B cell (primary cell): ENCODE measurements at regions not wholly inside any gene's neighbourhood (a gene's known extent, or its start where the extent isn't known, plus 50 kb on each side); places are given as distances from the start of the nearest gene placed in this dataset.

Experiments used
- ATAC-seq: fragments of 200-7000 bp; cut with Tn5 transposase; one replicate; pipeline ENCODE4 v1.10.0; 2021; ENCODE audit warnings: low read depth, mild to moderate bottlenecking, moderate number of reproducible peaks, moderate library complexity
- CTCF ChIA-PET: fragments of 350-600 bp; sonication (Branson Sonifier 250); formaldehyde crosslinking; loops from one replicate; lab custom pipeline; 2021; ENCODE audit warnings: antibody characterized with exemption, inconsistent platforms; lab: Charles Lee
- POLR2A ChIA-PET: fragments of 350-600 bp; sonication (Branson Sonifier 250); formaldehyde crosslinking; loops from one replicate; lab custom pipeline; 2021; ENCODE audit warnings: antibody characterized with exemption; lab: Charles Lee
- DNase-seq: peaks from one replicate; pipeline ENCODE4 v3.0.0; 2013
- H2AFZ ChIP-seq: 2 replicates; pipeline ENCODE4 v1.6.1; 2012; ENCODE audit warnings: mild to moderate bottlenecking, low read depth, low read length; ENCODE audit not compliant: insufficient read depth, poor library complexity, severe bottlenecking
- H3K27ac ChIP-seq, 2 donors: 1 replicate in 1 of 2; 2 replicates in 1 of 2; pipeline ENCODE4 v1.5.1; 2012 to 2013; ENCODE audit warnings: low read length in 2 of 2, mild to moderate bottlenecking in 2 of 2, moderate library complexity in 1 of 2
- H3K27me3 ChIP-seq, 4 experiments: fragments of 200-600 bp in 1 of 4; sonication (generic) in 1 of 4; replicated peaks in 1 of 4; 1 replicate in 2 of 4; 2 replicates in 2 of 4; pipeline versions ENCODE4 v1.6.1 to v1.7.0; 2013 to 2016; ENCODE audit warnings: low read length in 3 of 4, mild to moderate bottlenecking in 2 of 4, mixed read lengths in 1 of 4, moderate library complexity in 1 of 4; ENCODE audit not compliant: insufficient read depth in 4 of 4, control insufficient read depth in 3 of 4; ENCODE audit errors: control extremely low read depth in 1 of 4
- H3K36me3 ChIP-seq, 2 experiments: replicated peaks in 1 of 2; 1 replicate in 1 of 2; 2 replicates in 1 of 2; pipeline versions ENCODE4 v1.6.1 to v1.7.1; 2013; ENCODE audit warnings: low read length in 1 of 2; ENCODE audit not compliant: insufficient read depth in 2 of 2, control insufficient read depth in 1 of 2; ENCODE audit errors: control extremely low read depth in 1 of 2, extremely low read depth in 1 of 2
- H3K4me1 ChIP-seq, 2 donors: fragments of 200-600 bp in 1 of 2; sonication (generic) in 1 of 2; 1 replicate in 1 of 2; 2 replicates in 1 of 2; pipeline versions ENCODE4 v1.5.1 to v1.6.1; 2013 to 2017; ENCODE audit warnings: low read length in 2 of 2; ENCODE audit not compliant: control insufficient read depth in 2 of 2, insufficient read depth in 2 of 2
- H3K4me2 ChIP-seq: replicated peaks from 2 replicates; pipeline ENCODE3; 2012; ENCODE audit warnings: mild to moderate bottlenecking, low read depth, low read length; ENCODE audit not compliant: poor library complexity, severe bottlenecking
- H3K4me3 ChIP-seq, 5 experiments: fragments of 200-600 bp in 1 of 5; sonication (generic) in 1 of 5; 1 replicate in 3 of 5; 2 replicates in 2 of 5; pipeline versions ENCODE4 v1.5.1 to v1.7.0; 2011 to 2016; ENCODE audit warnings: low read length in 4 of 5, mild to moderate bottlenecking in 4 of 5, low read depth in 2 of 5, control low read depth in 1 of 5, moderate library complexity in 1 of 5; ENCODE audit not compliant: insufficient read depth in 1 of 5; ENCODE audit errors: control extremely low read depth in 1 of 5, extremely low read depth in 1 of 5
- H3K79me2 ChIP-seq: fragments of 200-600 bp; sonication (generic); one replicate; pipeline ENCODE4 v1.6.0; 2016; ENCODE audit warnings: low read length; ENCODE audit not compliant: control insufficient read depth, insufficient read depth
- H3K9ac ChIP-seq: fragments of 200-600 bp; sonication (generic); 2 replicates; pipeline ENCODE4 v1.6.1; 2017; ENCODE audit warnings: mild to moderate bottlenecking, low read length, moderate library complexity
- H3K9me3 ChIP-seq, 3 donors: one replicate each; pipeline versions ENCODE4 v1.6.1 to v1.7.1; 2013; ENCODE audit warnings: low read length in 2 of 3; ENCODE audit not compliant: control insufficient read depth in 2 of 3, insufficient read depth in 1 of 3; ENCODE audit errors: control extremely low read depth in 1 of 3
- H4K20me1 ChIP-seq: 2 replicates; pipeline ENCODE4 v1.6.0; 2012; ENCODE audit warnings: mild to moderate bottlenecking, low read length; ENCODE audit not compliant: insufficient read depth, control insufficient read depth, poor library complexity, severe bottlenecking
- H3K27ac Mint-ChIP-seq: one replicate; pipeline ENCODE4 v1.8.0; 2021; ENCODE audit warnings: mixed read lengths
- H3K27me3 Mint-ChIP-seq: one replicate; pipeline ENCODE4 v1.8.0; 2021; ENCODE audit warnings: mixed read lengths
- H3K4me1 Mint-ChIP-seq: one replicate; pipeline ENCODE4 v1.8.0; 2021; ENCODE audit warnings: mixed read lengths
- H3K4me3 Mint-ChIP-seq: one replicate; pipeline ENCODE4 v1.8.0; 2021; ENCODE audit warnings: mixed read lengths
- H3K9me3 Mint-ChIP-seq: one replicate; pipeline ENCODE4 v1.8.0; 2022; ENCODE audit warnings: mixed read lengths; ENCODE audit not compliant: insufficient read depth
- CTCF ChIP-seq: fragments of 200-600 bp; IDR thresholded peaks from one replicate; pipeline ENCODE4 v1.8.0; 2022; ENCODE audit warnings: antibody characterized with exemption, mild to moderate bottlenecking
- EZH2 ChIP-seq: IDR thresholded peaks from 2 replicates; pipeline ENCODE4 v1.6.1; 2012; ENCODE audit warnings: borderline replicate concordance, low read depth, mild to moderate bottlenecking, moderate library complexity, low read length; ENCODE audit not compliant: insufficient read depth, poor library complexity, severe bottlenecking
- WGBS: methylation state at CpG from one replicate; pipeline ENCODE4 v1.1.5; 2013; ENCODE audit warnings: missing lambda C conversion rate; ENCODE audit not compliant: insufficient coverage; 5-methylcytosine and 5-hydroxymethylcytosine counted together
- intact Hi-C: fragments of 100-400 bp; cut with micrococcal nuclease; formaldehyde crosslinking; loops from one replicate; pipeline ENCODE4 v1.10.0; 2022

GRCh38 chr5:173531863-173532262 is 84.6 kb downstream of the BOD1 start:
- no peak overlapping the region for H2AFZ ChIP-seq
- intact Hi-C loops, result no loop called here
- no peak overlapping the region for H3K4me2 ChIP-seq
- H3K27ac Mint-ChIP-seq, result no peak overlapping the region
- no peak for DNase-seq
- peaks cover 21% of the 10 kb centered on the region for H3K27me3 Mint-ChIP-seq
- 91% methylated on average over 9 of the region's 9 CpGs for WGBS
- H3K27me3 ChIP-seq, result peaks cover 0 to 7% (median 0%) of the 10 kb centered on the region in 4 experiments
- H3K4me1 Mint-ChIP-seq, result no peaks in the 10 kb centered on the region
- TF ChIP-seq EZH2 (no peak), CTCF (no peak)
- peaks cover 0 to 4% (median 0%) of the 10 kb centered on the region in 3 donors for H3K9me3 ChIP-seq
- no peak for ATAC-seq
- H3K4me3 Mint-ChIP-seq, result no peak overlapping the region
- H3K4me1 ChIP-seq, result no peaks in the 10 kb centered on the region
- H3K4me3 ChIP-seq, result no peak overlapping the region
- ChIA-PET CTCF (interaction anchor here (1.5 kb wide), 1 partner anchor 13 kb away, joined by 4 read pairs; no protein-coding TSS in a partner anchor), POLR2A (no interaction called here)
- no peaks in the 10 kb centered on the region for H3K9me3 Mint-ChIP-seq
- no peak overlapping the region for H3K27ac ChIP-seq
- H3K79me2 ChIP-seq, result no peaks in the 10 kb centered on the region
- no peaks in the 10 kb centered on the region for H4K20me1 ChIP-seq
- H3K36me3 ChIP-seq, result no peaks in the 10 kb centered on the region
- H3K9ac ChIP-seq, result no peak overlapping the region

- no peaks in the 10 kb centered on the region for H3K36me3 ChIP-seq
- H2AFZ ChIP-seq, result no peak overlapping the region
- no peak overlapping the region for H3K4me2 ChIP-seq
- Mint-ChIP-seq H3K4me3 (no peak overlapping the region), H3K4me1 (no peaks in the 10 kb centered on the region), H3K27me3 (peaks cover 20% of the 10 kb centered on the region), H3K27ac (no peak overlapping the region), H3K9me3 (no peaks in the 10 kb centered on the region)
- no peak for ATAC-seq
- H3K9ac ChIP-seq, result no peak overlapping the region
- no peaks in the 10 kb centered on the region for H4K20me1 ChIP-seq
- WGBS, result 100% methylated on average over 1 of the region's 4 CpGs
- no peak overlapping the region for H3K4me3 ChIP-seq
- no peaks in the 10 kb centered on the region for H3K4me1 ChIP-seq
- ChIA-PET CTCF (no interaction called here), POLR2A (no interaction called here)
- DNase-seq, result no peak
- H3K9me3 ChIP-seq, result peaks cover 0 to 4% (median 0%) of the 10 kb centered on the region in 3 donors
- intact Hi-C loops, result no loop called here
- no peaks in the 10 kb centered on the region for H3K79me2 ChIP-seq
- H3K27me3 ChIP-seq, result peaks cover 0 to 7% (median 0%) of the 10 kb centered on the region in 4 experiments
- no peak overlapping the region for H3K27ac ChIP-seq
- no peak for TF ChIP-seq EZH2
- TF ChIP-seq CTCF, result no peak
Observed at GRCh38 chr5:173530547-173530946, 85.9 kb downstream of the BOD1 start.
